ENCODE measurements at regions not wholly inside any gene's neighbourhood (a gene's known extent, or its start where the extent isn't known, plus 50 kb on each side); places are given as distances from the start of the nearest gene placed in this dataset.

DNA sequence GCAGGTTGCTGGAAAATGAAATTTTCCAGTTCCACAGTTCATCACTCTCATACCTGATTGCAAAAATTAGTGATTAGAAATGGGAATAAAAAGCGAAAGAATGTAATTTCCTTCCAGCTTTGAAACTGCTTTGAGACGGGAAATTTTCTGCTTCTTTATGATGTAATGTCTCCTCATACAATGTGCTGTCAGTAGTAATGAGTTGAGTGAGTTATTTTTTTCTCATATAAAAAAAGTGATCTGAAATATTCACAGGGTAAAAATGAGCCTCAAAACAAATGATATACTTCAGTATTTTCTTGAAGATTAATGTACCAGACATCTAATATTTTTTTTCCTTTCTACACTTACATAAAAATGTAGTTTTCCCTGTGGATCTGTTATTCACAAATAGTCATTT lies 179.1 kb upstream of the FAT4 start (continued):
- TF ChIP-seq CHD7 (IDR thresholded peaks at IDR 0.05; ENCODE audit: insufficient replicate concordance, low read length) = no peak
- TF ChIP-seq CBX5 (IDR thresholded peaks at IDR 0.05; ENCODE audit: low read depth, low read length) = no peak
- no peak for TF ChIP-seq GTF2F1 (IDR thresholded peaks at IDR 0.05; ENCODE audit: borderline replicate concordance, low read depth, low read length)
- TF ChIP-seq, protein P1, sequence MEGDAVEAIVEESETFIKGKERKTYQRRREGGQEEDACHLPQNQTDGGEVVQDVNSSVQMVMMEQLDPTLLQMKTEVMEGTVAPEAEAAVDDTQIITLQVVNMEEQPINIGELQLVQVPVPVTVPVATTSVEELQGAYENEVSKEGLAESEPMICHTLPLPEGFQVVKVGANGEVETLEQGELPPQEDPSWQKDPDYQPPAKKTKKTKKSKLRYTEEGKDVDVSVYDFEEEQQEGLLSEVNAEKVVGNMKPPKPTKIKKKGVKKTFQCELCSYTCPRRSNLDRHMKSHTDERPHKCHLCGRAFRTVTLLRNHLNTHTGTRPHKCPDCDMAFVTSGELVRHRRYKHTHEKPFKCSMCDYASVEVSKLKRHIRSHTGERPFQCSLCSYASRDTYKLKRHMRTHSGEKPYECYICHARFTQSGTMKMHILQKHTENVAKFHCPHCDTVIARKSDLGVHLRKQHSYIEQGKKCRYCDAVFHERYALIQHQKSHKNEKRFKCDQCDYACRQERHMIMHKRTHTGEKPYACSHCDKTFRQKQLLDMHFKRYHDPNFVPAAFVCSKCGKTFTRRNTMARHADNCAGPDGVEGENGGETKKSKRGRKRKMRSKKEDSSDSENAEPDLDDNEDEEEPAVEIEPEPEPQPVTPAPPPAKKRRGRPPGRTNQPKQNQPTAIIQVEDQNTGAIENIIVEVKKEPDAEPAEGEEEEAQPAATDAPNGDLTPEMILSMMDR (IDR thresholded peaks at IDR 0.05; ENCODE audit: control extremely low read depth in 1 of 3, insufficient read depth in 1 of 3, low read depth in 1 of 3, low read length in 3 of 3) = no peak
- no peak for TF ChIP-seq NRF1 (IDR thresholded peaks at IDR 0.05; ENCODE audit: low read depth, low read length)
- TF ChIP-seq JUN (IDR thresholded peaks at IDR 0.05; ENCODE audit: low read depth, low read length) = no peak
- TF ChIP-seq SIRT6 (IDR thresholded peaks at IDR 0.05; ENCODE audit: low read length) = no peak
- TF ChIP-seq, protein P2, sequence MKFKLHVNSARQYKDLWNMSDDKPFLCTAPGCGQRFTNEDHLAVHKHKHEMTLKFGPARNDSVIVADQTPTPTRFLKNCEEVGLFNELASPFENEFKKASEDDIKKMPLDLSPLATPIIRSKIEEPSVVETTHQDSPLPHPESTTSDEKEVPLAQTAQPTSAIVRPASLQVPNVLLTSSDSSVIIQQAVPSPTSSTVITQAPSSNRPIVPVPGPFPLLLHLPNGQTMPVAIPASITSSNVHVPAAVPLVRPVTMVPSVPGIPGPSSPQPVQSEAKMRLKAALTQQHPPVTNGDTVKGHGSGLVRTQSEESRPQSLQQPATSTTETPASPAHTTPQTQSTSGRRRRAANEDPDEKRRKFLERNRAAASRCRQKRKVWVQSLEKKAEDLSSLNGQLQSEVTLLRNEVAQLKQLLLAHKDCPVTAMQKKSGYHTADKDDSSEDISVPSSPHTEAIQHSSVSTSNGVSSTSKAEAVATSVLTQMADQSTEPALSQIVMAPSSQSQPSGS (IDR thresholded peaks at IDR 0.05; ENCODE audit: low read length) = no peak

Data from H1 (cell line).